ENCODE measurements at regions not wholly inside any gene's neighbourhood (a gene's known extent, or its start where the extent isn't known, plus 50 kb on each side); places are given as distances from the start of the nearest gene placed in this dataset.

DNA sequence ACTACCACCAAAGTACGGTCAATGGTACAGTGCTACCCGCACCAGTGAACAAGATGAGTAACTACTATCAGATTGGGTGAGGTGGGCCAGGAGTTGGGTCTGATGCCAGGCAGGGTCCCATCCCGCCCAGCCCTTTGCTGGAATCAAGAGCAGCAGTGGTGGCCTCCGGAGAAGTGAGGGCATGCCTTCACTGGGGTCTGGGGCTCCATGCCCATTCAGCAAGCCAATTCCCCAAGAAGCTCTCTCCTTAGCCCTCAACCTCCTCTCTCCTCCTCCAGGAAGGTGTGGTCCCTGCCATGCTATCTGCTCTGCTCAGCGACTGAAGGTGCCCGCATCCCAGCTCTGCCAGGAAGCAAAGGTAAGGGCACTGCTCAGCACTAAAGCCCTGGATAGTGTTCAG, 62.7 kb upstream of the CPLX2 start:
- DNase-seq: no peak

DNA sequence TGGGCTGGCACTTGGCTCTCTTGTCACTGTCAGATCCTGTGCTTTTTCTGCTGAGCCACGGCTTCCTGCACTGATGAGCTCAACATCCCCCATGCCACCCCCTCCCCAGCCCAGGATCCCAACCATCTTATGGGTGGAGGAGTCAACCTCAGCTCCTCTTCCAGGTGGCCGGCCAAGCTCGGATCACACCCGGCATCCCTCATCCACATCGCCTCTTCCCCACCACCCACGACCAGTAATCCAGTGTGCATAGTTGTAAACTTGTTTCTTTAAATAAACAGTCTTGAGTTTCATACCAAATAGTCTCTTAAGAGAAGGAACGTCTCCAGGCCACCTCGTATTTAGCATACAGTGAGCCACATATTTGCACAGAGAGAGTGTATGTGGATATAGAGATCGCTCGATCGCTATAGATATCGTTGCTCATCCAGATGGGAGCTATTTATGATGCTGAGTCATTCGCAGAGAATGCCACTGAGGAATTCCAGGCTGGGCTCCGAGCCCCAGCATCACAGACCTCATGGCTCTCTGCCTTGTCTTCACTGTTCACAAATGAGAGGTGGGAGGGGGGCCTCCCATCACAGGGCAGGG, 61.8 kb upstream of the CPLX2 start:
- peak; percentile 74 for DNase-seq

DNA sequence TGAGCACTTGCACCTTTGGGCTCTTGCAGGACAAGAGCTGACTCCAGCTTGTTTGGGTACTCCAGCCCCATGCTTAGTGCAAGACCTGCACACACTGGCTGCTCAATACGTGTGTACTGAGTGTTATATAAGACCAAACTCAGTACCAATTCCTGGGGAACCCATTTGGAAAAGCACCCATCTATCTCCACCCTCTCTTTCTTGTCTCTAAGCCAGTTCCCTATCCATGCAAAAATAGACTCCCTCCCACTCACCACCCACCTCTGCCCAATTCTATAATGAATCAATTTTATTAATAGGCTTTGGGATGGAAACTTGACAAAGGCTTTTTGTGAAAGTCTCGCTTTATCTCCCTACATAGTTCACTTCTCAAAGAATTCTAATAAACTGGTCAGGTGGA, 60.9 kb upstream of the CPLX2 start:
- no peak for DNase-seq

DNA sequence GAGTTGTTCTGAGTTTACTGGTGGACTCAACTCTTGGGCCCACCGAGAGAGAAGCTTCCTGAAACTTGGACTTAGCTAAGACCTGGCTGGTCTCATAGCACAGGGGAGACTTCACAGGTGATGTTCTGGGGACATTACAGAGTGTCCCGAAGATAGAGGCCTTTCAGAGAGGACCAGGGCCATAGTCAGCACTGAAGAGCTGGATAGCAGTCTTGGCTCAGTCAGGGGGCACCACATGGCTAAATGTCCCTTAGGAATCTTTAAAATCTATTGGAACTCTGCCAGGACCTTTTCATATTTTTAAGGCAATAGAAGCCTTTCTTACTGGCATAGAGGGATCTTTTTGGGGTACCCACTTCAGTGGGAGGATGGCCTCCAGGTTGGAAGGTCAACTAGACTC, 59.8 kb upstream of the CPLX2 start:
- no peak for DNase-seq

DNA sequence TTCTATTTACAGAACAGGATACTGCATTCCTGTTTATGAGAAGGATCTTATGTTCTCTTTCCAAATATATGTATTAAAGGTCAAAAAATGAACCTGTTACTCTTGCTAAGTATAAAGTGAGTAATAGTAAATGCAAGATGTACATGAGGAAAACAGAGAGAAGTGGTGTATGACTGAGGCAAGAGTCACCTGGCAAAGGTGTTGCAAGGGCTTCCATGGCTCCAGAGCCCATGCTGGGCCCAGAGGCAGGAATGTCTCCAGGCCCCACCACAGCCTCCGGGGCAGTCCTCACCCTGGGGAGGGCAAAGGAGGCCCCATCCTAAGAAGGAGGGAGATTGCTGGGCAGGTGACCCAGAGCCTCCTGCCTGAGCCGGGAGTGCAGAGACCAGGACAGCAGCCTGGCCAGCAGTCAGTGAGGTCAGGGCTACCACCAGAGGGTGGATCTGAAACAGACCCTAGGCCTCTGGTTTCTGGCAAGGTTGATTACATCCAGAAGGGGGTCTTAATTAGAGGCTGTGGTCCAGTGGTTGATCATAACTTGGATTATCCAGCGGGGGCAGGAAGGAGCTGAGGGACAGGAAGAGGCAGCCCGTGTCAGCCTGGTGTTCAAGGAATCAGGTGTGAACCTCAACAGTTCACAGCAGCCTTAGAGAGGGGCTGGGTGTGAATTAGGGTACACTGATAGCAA, 57.3 kb upstream of the CPLX2 start:
- no peak for DNase-seq

DNA sequence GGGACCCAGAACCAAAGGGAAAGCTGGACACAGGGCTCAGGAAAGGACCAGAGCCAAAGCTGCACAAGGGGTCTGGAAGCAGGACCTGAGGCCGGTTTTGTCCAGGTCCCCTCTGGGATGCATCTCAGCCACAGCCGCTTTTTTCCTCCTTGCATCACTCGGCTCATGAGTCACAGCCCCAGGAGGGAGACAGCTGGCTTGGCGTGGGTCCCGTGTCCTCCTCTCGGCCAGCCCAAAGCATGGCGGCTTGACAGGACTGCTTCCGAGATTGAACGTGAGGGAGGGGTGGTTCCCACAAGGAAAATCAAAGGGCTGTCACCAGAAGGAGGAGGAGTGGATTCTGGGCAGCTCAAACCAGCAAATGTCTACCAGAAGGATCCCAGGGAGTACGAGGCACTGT, 56.7 kb upstream of the CPLX2 start:
- peak; percentile 77 for DNase-seq

DNA sequence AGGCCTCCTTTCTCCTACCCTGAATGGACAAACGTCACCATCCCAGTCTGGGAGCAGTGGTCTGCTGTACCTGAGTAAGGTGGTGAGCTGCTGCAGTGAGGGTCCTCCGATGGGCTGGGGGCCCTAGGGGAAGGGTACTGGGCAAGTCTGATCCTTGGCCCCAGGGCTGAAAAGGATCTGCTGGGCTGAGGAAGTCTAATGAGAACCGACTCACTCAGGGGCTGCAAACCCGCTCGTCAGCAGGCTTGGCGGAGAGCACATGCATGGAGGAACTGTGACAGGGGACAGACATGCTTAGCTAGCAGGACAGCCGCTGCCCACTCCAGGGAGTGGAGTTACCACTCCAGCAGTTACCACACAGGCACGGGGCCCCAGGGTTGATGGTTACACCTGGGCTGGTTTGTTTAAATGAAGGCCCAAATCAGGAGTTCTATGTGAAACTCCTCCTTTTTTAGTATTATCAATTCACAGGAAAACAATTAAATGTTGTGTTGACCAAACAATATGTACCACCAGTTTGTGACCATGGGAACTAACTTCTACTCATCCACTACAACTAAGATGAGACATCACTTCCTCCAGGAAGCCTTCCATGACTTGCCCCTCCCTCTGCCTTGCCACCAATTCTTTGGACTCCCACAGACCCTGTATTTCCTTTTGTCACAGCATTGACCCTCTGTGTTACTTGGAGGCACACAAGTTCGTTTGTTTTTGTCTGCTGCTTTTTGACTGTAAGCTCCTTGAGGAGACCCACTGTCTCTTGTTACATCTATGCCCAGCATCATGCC, 56.1 kb upstream of the CPLX2 start:
- DNase-seq: no peak

DNA sequence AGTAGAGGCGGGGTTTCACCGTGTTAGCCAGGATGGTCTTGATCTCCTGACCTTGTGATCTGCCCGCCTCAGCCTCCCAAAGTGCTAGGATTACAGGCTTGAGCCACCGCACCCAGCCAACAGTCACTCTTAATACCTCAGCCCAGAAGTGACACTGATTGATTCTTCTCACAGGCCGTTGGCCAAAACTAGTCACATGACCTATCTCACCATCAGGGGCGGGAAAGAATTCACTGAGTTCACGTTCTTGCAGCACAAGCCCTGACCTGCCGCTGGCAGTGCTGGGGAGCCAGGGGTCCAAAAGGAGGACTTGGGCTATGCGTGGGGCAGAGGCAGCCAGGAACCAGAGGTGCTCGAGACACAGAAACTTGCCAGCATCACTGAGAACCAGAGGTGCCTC, 55.0 kb upstream of the CPLX2 start:
- DNase-seq: no peak

DNA sequence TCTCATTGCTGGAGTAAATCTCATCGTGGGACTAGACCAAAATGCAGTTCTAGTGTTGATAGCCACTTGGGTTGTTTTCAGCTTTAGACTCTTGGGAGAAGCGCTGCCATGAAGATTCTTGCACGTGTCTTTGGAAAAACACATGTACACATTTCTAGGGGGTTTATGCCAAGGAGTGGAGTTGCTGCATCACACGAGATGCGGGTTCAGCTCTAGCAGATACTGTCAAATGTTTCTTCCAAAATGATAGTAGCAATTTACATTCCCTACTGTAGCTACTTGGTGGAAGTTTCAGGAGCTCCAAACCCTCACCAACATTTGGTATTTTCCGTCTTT, 52.3 kb upstream of the CPLX2 start:
- DNase-seq: no peak

DNA sequence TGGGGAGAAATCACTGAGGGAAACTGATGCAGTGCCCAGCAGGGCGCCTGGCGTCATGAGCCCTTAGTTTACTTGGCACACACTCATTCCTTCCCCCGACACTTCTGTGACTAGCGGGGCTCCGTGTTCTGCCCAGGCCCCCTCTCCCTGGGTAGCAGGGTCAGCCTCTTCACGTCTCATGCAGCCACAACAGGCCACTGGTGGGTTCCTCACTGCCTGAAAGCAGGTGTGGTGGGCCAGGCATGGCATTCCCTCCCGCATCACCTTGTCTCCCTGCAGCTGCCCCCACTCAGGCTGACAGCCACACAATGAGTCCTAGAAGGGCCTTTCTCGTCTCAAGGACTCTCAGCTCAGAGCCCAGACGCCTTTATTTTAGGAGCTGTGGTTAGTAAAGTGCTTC, 51.1 kb upstream of the CPLX2 start:
- DNase-seq: no peak

Measured in NCI-H446 treated with DMSO at 0.1 percent for 48 hours (cell line).